Calu3 (cell line): ENCODE measurements at regions not wholly inside any gene's neighbourhood (a gene's known extent, or its start where the extent isn't known, plus 50 kb on each side); places are given as distances from the start of the nearest gene placed in this dataset.

ENCODE experiments used
- BruUV-seq: library from RNA; stranded (reverse); fragments of 400-500 nt; replicated peaks from 2 replicates; lab custom pipeline; 2021; lab: Mats Ljungman, UMichigan
- CTCF ChIA-PET: fragments of 300-600 bp; sonication (Branson Sonifier 250); formaldehyde crosslinking; loops from one replicate; lab custom pipeline; 2022; ENCODE audit warnings: antibody characterized with exemption; lab: Charles Lee
- DNase-seq: peaks from one replicate; pipeline ENCODE4 v3.0.0; 2022
- H3K27ac Mint-ChIP-seq: one replicate; pipeline ENCODE4 v1.8.0; 2022; ENCODE audit warnings: mixed read lengths; ENCODE audit not compliant: unreplicated experiment
- H3K27me3 Mint-ChIP-seq: one replicate; pipeline ENCODE4 v1.8.0; 2022; ENCODE audit warnings: mixed read lengths; ENCODE audit not compliant: unreplicated experiment
- H3K36me3 Mint-ChIP-seq: one replicate; pipeline ENCODE4 v1.8.0; 2022; ENCODE audit warnings: mild to moderate bottlenecking, moderate library complexity, mixed read lengths; ENCODE audit not compliant: insufficient read depth, unreplicated experiment
- H3K4me1 Mint-ChIP-seq: one replicate; pipeline ENCODE4 v1.8.0; 2022; ENCODE audit warnings: mild to moderate bottlenecking, low read depth, mixed read lengths; ENCODE audit not compliant: unreplicated experiment
- H3K4me3 Mint-ChIP-seq: one replicate; pipeline ENCODE4 v1.8.0; 2022; ENCODE audit warnings: mild to moderate bottlenecking, low read depth, moderate library complexity, mixed read lengths; ENCODE audit not compliant: unreplicated experiment
- H3K9me3 Mint-ChIP-seq: one replicate; pipeline ENCODE4 v1.8.0; 2022; ENCODE audit warnings: low read depth, mixed read lengths; ENCODE audit not compliant: unreplicated experiment
- CTCF ChIP-seq: fragments of 200-600 bp; IDR thresholded peaks from one replicate; pipeline ENCODE4 v1.8.0; 2022; ENCODE audit warnings: antibody characterized with exemption; ENCODE audit not compliant: unreplicated experiment
- intact Hi-C: fragments of 100-400 bp; cut with micrococcal nuclease; formaldehyde crosslinking; loops from one replicate; pipeline ENCODE4 v1.10.0; 2022; ENCODE audit not compliant: unreplicated experiment

DNA sequence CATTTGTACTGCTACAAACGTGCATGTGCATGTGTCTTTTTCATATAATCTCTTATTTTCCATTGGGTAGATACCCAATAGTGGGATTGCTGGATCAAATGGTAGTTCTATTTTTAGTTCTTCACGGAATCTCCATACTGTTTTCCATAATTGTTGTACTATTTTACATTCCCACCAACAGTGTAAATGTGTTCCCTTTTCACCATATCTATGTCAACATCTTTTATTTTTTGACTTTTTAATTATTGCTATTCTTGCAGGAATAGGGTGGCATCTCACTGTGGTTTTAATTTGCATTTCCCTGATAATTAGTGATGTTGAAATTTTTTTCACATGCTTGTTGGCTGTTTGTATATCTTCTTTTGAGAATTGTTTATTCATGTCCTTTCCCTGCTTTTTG lies 59.3 kb upstream of the PACRGL start:
- Mint-ChIP-seq H3K4me3 (no peak overlapping the region), H3K27me3 (no peaks in the 10 kb centered on the region), H3K4me1 (no peaks in the 10 kb centered on the region), H3K36me3 (no peaks in the 10 kb centered on the region), H3K9me3 (no peaks in the 10 kb centered on the region), H3K27ac (no peak overlapping the region)
- no peak for DNase-seq
- no peak for TF ChIP-seq CTCF
- CTCF ChIA-PET = no interaction called here
- intact Hi-C loops = no loop called here
- no TSS peak for BruUV-seq

DNA sequence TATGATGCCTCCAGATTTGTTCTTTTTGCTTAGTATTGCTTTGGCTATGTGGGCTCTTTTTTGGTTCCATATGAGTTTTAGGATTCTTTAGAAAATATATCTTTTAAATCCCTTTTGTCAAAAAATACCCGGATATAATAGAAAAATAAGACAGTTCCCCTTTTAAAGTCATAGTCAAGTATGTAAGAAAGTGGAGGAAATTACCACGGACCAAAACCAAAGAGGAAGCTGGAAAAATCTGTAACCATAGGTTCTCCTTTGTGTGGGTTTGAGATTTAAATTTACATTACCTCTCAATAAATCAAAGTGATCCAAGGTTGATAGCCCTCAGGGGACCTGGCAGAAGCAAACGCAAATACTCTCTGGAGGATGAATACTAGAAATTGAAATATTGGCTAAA lies 58.3 kb upstream of the PACRGL start:
- CTCF ChIA-PET = no interaction called here
- Mint-ChIP-seq H3K27me3 (no peaks in the 10 kb centered on the region), H3K27ac (no peak overlapping the region), H3K4me3 (no peak overlapping the region), H3K9me3 (peaks cover 2% of the 10 kb centered on the region), H3K36me3 (no peaks in the 10 kb centered on the region), H3K4me1 (no peaks in the 10 kb centered on the region)
- no peak for TF ChIP-seq CTCF
- no TSS peak for BruUV-seq
- no peak for DNase-seq
- intact Hi-C loops = no loop called here

GRCh38 chr4:20643631-20644030 lies 56.6 kb upstream of the PACRGL start:
- CTCF ChIA-PET = interaction anchor here (0.8 kb wide), 1 partner anchor 149 kb away, joined by 5 read pairs; no protein-coding TSS in a partner anchor
- BruUV-seq = no TSS peak
- Mint-ChIP-seq H3K4me1 (no peaks in the 10 kb centered on the region), H3K36me3 (no peaks in the 10 kb centered on the region), H3K27me3 (no peaks in the 10 kb centered on the region), H3K27ac (no peak overlapping the region), H3K9me3 (peaks cover 2% of the 10 kb centered on the region), H3K4me3 (no peak overlapping the region)
- no peak for TF ChIP-seq CTCF
- intact Hi-C loops = no loop called here
- DNase-seq = no peak

DNA sequence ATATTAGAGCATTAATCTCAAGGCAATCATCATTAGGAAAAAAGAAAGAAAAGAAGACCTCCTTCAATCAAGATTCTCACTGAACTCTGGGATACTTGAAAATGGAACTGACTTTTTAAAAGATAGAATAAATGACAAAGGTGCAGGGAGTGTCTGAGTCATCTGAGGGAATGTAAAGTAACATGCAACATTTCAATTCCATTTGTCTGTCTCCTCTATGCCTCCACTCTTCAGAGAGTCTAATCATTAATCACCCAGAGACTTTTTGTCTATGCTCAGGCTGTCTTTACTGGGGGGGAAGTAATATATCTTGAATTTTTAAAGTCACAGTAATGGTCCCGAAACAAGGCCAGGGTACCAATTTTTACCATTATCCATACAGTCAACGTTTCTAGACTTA lies 55.0 kb upstream of the PACRGL start:
- no peaks in the 10 kb centered on the region for H3K27me3 Mint-ChIP-seq
- no TSS peak for BruUV-seq
- no peak for TF ChIP-seq CTCF
- no peak overlapping the region for H3K4me3 Mint-ChIP-seq
- H3K27ac Mint-ChIP-seq = no peak overlapping the region
- peaks cover 2% of the 10 kb centered on the region for H3K9me3 Mint-ChIP-seq
- no peak for DNase-seq
- CTCF ChIA-PET = no interaction called here
- intact Hi-C loops = no loop called here
- H3K36me3 Mint-ChIP-seq = no peaks in the 10 kb centered on the region
- no peaks in the 10 kb centered on the region for H3K4me1 Mint-ChIP-seq
